K562 (cell line): ENCODE measurements at regions not wholly inside any gene's neighbourhood (a gene's known extent, or its start where the extent isn't known, plus 50 kb on each side); places are given as distances from the start of the nearest gene placed in this dataset.

Experiments used
- CTCF ChIP-seq, 3 experiments: IDR thresholded peaks in 2 of 3; conservative IDR thresholded peaks in 1 of 3; 2 replicates each; pipeline ENCODE4 v1.5.1; 2011 to 2012; ENCODE audit warnings: low read length in 3 of 3, mild to moderate bottlenecking in 3 of 3, control low read depth in 2 of 3, improper control_type of control experiment in 1 of 3, inconsistent platforms in 1 of 3, low read depth in 1 of 3, mixed read lengths in 1 of 3, moderate library complexity in 1 of 3; ENCODE audit not compliant: insufficient read depth in 2 of 3
- DNMT1 ChIP-seq: fragments of 450-650 bp; IDR thresholded peaks from 2 replicates; pipeline ENCODE4 v1.6.1; 2016; ENCODE audit warnings: antibody characterized with exemption, mild to moderate bottlenecking
- GABPB2 ChIP-seq: fragments of 250-450 bp; sonication (Bioruptor Pico); conservative IDR thresholded peaks from 2 replicates; pipeline ENCODE4 v1.5.1; 2021; ENCODE audit warnings: mild to moderate bottlenecking
- KLF1 ChIP-seq: fragments of 450-650 bp; IDR thresholded peaks from 2 replicates; pipeline ENCODE4 v1.6.1; 2016; ENCODE audit warnings: missing genetic modification characterization, missing compliant biosample characterization
- MEF2A ChIP-seq: IDR thresholded peaks from 2 replicates; pipeline ENCODE4 v1.6.1; 2011; ENCODE audit warnings: low read depth, mild to moderate bottlenecking, low read length, moderate library complexity; ENCODE audit not compliant: control insufficient read depth
- NFIC ChIP-seq: fragments of 450-650 bp; IDR thresholded peaks from 2 replicates; pipeline ENCODE4 v1.6.1; 2017; ENCODE audit warnings: mild to moderate bottlenecking, inconsistent platforms
- NRF1 ChIP-seq, 2 experiments: fragments of 450-650 bp; IDR thresholded peaks in 1 of 2; conservative IDR thresholded peaks in 1 of 2; 2 replicates each; pipeline ENCODE4 v1.6.1; 2014; ENCODE audit warnings: mild to moderate bottlenecking in 2 of 2
- SOX6 ChIP-seq: fragments of 450-650 bp; IDR thresholded peaks from 2 replicates; pipeline ENCODE4 v1.6.1; 2014; ENCODE audit warnings: mild to moderate bottlenecking

- TF ChIP-seq MEF2A (no peak), NRF1 (conservative IDR thresholded peaks at IDR 0.05 in 1 of 2, IDR thresholded peaks at IDR 0.05 in 1 of 2) (no peak), GABPB2 (CRISPR knock-in tag) (no peak), SOX6 (no peak), CTCF (IDR thresholded peaks at IDR 0.05 in 2 of 3, conservative IDR thresholded peaks at IDR 0.05 in 1 of 3; ENCODE audit: insufficient read depth in 2 of 3, low read depth in 1 of 3, low read length in 3 of 3) (no peak), DNMT1 (no peak), NFIC (no peak), KLF1 (tag) (no peak)
Observed at GRCh38 chr21:23789864-23790263, 1817.4 kb downstream of the MRPL39 start.
